OCI-LY3 (cell line): ENCODE measurements at regions not wholly inside any gene's neighbourhood (a gene's known extent, or its start where the extent isn't known, plus 50 kb on each side); places are given as distances from the start of the nearest gene placed in this dataset.

Experiments
- EZH2phosphoT487 ChIP-seq: fragments of 200-600 bp; shearing (Covaris generic); IDR thresholded peaks from 2 replicates; pipeline ENCODE4 v1.6.1; 2018; ENCODE audit warnings: antibody characterized with exemption, mixed run types, low read depth
- TF ChIP-seq, protein P1 (sequence below): fragments of 200-600, 300-600 bp; sonication (generic); IDR thresholded peaks from 2 replicates; pipeline ENCODE4 v1.5.1; 2014; ENCODE audit warnings: antibody characterized with exemption, low read length, low read depth

DNA sequence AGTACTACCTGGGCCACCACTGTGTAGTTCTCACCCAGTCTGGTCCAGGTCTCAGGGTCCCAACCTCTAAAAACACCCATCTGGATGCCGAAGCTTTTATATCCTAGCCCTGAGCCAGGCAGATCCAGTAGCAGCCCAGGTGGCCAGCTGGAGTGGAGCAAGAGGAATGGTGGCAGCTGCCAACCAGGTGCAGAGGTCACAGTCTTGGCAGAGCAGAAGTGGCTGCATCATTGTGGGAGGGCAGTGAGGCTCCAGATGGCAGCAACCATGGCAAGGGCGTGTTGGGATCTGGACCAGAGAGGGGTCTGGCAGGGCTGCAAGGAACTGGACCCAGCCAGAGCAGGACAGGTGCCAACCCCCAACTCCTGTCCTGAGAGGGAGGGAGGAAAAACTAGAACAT lies 72.2 kb upstream of the AGAP1 start:
- TF ChIP-seq, protein P1, sequence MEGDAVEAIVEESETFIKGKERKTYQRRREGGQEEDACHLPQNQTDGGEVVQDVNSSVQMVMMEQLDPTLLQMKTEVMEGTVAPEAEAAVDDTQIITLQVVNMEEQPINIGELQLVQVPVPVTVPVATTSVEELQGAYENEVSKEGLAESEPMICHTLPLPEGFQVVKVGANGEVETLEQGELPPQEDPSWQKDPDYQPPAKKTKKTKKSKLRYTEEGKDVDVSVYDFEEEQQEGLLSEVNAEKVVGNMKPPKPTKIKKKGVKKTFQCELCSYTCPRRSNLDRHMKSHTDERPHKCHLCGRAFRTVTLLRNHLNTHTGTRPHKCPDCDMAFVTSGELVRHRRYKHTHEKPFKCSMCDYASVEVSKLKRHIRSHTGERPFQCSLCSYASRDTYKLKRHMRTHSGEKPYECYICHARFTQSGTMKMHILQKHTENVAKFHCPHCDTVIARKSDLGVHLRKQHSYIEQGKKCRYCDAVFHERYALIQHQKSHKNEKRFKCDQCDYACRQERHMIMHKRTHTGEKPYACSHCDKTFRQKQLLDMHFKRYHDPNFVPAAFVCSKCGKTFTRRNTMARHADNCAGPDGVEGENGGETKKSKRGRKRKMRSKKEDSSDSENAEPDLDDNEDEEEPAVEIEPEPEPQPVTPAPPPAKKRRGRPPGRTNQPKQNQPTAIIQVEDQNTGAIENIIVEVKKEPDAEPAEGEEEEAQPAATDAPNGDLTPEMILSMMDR: no peak
- TF ChIP-seq EZH2phosphoT487: no peak
